Fibroblast of the aortic adventitia (primary cell): ENCODE measurements at regions not wholly inside any gene's neighbourhood (a gene's known extent, or its start where the extent isn't known, plus 50 kb on each side); places are given as distances from the start of the nearest gene placed in this dataset.

Source experiments
- DNase-seq: peaks from one replicate; pipeline ENCODE4 v3.0.0-alpha.2; 2010; ENCODE audit warnings: low read depth
- H3K4me3 ChIP-seq: 2 replicates; pipeline ENCODE4 v1.5.1; 2011; ENCODE audit warnings: low read depth, mild to moderate bottlenecking, control low read depth, low read length, moderate library complexity
- TF ChIP-seq, protein P1 (sequence below): IDR thresholded peaks from 2 replicates; pipeline ENCODE4 v1.5.1; 2011; ENCODE audit warnings: mild to moderate bottlenecking, low read length, control low read depth, inconsistent platforms; ENCODE audit not compliant: insufficient read depth

DNA sequence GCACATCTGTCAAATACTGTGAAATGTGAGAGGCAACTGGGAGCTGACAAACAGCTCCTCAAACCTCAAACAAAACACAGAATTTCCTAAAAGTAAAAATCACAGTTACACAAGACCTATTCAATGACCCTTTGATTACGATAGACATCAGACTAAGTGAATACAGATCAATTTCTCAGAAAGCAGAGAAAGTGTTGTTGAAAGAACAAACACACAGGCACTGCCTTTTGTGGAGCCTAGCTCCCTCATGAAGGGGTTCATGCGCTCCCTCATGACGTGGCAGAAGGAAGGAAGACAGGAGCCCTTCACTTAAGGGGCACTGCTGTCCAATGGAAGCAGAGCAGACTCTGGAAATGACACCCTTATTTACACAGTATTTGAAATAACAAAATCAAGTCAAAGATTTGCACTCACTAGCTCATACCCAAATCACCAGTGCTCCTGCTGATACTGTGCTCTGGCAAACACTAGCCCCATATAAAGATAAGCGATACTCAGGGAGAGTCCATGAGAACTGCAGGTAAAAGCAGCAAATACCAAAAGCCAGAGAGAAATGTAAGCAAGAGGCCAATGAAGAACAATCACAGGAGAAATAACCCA lies 144.9 kb downstream of the KLF12 start:
- TF ChIP-seq, protein P1, sequence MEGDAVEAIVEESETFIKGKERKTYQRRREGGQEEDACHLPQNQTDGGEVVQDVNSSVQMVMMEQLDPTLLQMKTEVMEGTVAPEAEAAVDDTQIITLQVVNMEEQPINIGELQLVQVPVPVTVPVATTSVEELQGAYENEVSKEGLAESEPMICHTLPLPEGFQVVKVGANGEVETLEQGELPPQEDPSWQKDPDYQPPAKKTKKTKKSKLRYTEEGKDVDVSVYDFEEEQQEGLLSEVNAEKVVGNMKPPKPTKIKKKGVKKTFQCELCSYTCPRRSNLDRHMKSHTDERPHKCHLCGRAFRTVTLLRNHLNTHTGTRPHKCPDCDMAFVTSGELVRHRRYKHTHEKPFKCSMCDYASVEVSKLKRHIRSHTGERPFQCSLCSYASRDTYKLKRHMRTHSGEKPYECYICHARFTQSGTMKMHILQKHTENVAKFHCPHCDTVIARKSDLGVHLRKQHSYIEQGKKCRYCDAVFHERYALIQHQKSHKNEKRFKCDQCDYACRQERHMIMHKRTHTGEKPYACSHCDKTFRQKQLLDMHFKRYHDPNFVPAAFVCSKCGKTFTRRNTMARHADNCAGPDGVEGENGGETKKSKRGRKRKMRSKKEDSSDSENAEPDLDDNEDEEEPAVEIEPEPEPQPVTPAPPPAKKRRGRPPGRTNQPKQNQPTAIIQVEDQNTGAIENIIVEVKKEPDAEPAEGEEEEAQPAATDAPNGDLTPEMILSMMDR: no peak
- H3K4me3 ChIP-seq: no peak overlapping the region
- DNase-seq: no peak

GRCh38 chr13:73988461-73988860 lies 145.7 kb downstream of the KLF12 start:
- DNase-seq: no peak
- no peak overlapping the region for H3K4me3 ChIP-seq
- TF ChIP-seq, protein P1: no peak

DNA sequence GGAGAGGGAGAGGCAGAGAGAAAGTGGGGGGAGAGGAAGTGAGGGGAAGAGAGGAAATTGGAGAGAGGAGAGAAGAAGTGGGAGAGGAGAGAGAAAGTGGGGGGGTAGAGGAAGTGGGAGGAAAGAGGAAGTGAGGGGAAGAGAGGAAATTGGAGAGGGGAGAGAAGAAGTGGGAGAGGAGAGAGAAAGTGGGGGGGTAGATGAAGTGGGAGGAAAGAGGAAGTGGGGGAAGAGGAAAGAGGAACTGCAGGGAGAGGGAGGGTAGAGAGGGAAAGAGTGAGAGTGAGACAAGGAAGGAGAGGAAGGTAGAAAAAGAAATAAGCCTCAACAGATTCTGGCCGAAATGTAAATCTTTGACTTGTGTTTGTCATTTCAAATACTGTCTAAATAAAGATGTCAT lies 146.6 kb downstream of the KLF12 start:
- TF ChIP-seq, protein P1: no peak
- no peak for DNase-seq
- no peak overlapping the region for H3K4me3 ChIP-seq

DNA sequence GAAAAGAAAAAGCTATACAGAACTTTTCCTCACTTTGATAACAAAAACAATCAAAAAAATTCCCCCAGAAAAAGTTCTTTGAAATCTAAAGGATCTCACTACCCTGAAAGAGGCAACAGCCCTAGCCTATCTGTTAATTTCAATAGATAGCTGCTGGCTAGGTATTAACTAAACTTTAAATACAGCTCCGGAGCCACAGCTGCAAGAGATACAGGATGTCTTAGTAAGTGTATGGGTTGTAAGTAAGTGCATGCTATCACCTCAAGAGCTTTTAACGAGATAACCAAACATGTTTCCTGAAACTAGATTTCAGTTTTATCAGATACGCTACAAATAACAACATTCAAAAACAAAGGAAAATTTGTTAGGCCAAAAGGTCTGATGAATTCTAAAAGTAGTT lies 148.4 kb downstream of the KLF12 start:
- TF ChIP-seq, protein P1: no peak
- H3K4me3 ChIP-seq: no peak overlapping the region
- no peak for DNase-seq

GRCh38 chr13:73984949-73985691 lies 149.1 kb downstream of the KLF12 start:
- no peak overlapping the region for H3K4me3 ChIP-seq
- TF ChIP-seq, protein P1: no peak
- DNase-seq: no peak

GRCh38 chr13:73984201-73984600 lies 150.0 kb downstream of the KLF12 start:
- DNase-seq: no peak
- no peak overlapping the region for H3K4me3 ChIP-seq
- TF ChIP-seq, protein P1: no peak
